HG03196 (cell line): ENCODE measurements at regions not wholly inside any gene's neighbourhood (a gene's known extent, or its start where the extent isn't known, plus 50 kb on each side); places are given as distances from the start of the nearest gene placed in this dataset.

ENCODE experiments used
- ATAC-seq: cut with Tn5 transposase; IDR thresholded peaks from one replicate; pipeline ENCODE4 v1.9.1; 2021; ENCODE audit not compliant: unreplicated experiment

DNA sequence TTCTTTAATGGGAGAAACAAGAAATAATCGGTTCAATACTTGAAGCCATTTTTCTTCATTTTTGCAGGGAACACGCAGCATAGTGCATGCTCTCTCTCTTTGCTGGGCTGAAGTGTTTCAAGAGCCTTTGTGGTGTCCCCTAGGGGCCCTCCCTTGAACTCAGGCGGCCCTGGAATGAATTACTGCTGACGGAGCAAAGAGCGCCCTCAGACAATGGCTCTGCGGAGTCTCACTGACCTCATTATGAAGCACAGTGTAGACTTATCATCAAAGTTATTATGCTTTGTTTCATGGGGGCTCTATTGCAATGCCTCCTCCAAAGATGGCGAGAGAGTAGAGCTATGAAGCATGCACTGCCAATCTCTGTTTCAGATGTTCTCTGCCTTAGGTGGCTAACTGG is 64.8 kb upstream of the ADCY2 start:
- ATAC-seq = no peak
